Astrocyte (in vitro differentiated cells and primary cell): ENCODE measurements at regions not wholly inside any gene's neighbourhood (a gene's known extent, or its start where the extent isn't known, plus 50 kb on each side); places are given as distances from the start of the nearest gene placed in this dataset.

ENCODE experiments used
- DNase-seq: peaks from one replicate; pipeline ENCODE4 v3.0.0-alpha.2; 2010; ENCODE audit warnings: low read depth
- FAIRE-seq: peaks from 2 replicates; lab custom pipeline; 2011; peaks lifted over from hg19 to GRCh38; lab: Jason Lieb, UNC
- H2AFZ ChIP-seq: 2 replicates; pipeline ENCODE4 v1.6.0; 2012; ENCODE audit warnings: low read depth, low read length, inconsistent platforms
- H3K27ac ChIP-seq: 2 replicates; pipeline ENCODE4 v1.5.1; 2011; ENCODE audit warnings: low read depth, low read length, inconsistent platforms
- H3K27me3 ChIP-seq: 2 replicates; pipeline ENCODE4 v1.6.0; 2011; ENCODE audit warnings: low read length, inconsistent platforms; ENCODE audit not compliant: insufficient read depth
- H3K36me3 ChIP-seq: 2 replicates; pipeline ENCODE4 v1.5.1; 2011; ENCODE audit warnings: low read length, inconsistent platforms; ENCODE audit not compliant: insufficient read depth
- H3K4me1 ChIP-seq: 2 replicates; pipeline ENCODE4 v1.5.1; 2011; ENCODE audit warnings: low read length, inconsistent platforms; ENCODE audit not compliant: insufficient read depth
- H3K4me2 ChIP-seq: 2 replicates; pipeline ENCODE4 v1.6.0; 2012; ENCODE audit warnings: low read length, inconsistent platforms
- H3K4me3 ChIP-seq: 2 replicates; pipeline ENCODE4 v1.5.1; 2011; ENCODE audit warnings: low read depth, mild to moderate bottlenecking, low read length, inconsistent platforms; ENCODE audit not compliant: insufficient read depth
- H3K79me2 ChIP-seq: 2 replicates; pipeline ENCODE4 v1.6.0; 2012; ENCODE audit warnings: mild to moderate bottlenecking, low read length, inconsistent platforms; ENCODE audit not compliant: insufficient read depth
- H3K9ac ChIP-seq: 2 replicates; pipeline ENCODE4 v1.6.0; 2012; ENCODE audit warnings: mild to moderate bottlenecking, low read length, inconsistent platforms
- H3K9me3 ChIP-seq: 2 replicates; pipeline ENCODE4 v1.5.1; 2012; ENCODE audit warnings: low read depth, mild to moderate bottlenecking, low read length, inconsistent platforms; ENCODE audit not compliant: insufficient read depth
- H4K20me1 ChIP-seq: 2 replicates; pipeline ENCODE4 v1.6.0; 2012; ENCODE audit warnings: low read length, inconsistent platforms; ENCODE audit not compliant: insufficient read depth
- H3K27ac Mint-ChIP-seq: one replicate; pipeline ENCODE4 v1.8.0; 2021; ENCODE audit warnings: mild to moderate bottlenecking, mixed read lengths; ENCODE audit not compliant: unreplicated experiment
- H3K27me3 Mint-ChIP-seq: one replicate; pipeline ENCODE4 v1.8.0; 2021; ENCODE audit warnings: low read depth, mixed read lengths; ENCODE audit not compliant: unreplicated experiment
- H3K36me3 Mint-ChIP-seq: one replicate; pipeline ENCODE4 v1.8.0; 2021; ENCODE audit warnings: low read depth, mixed read lengths; ENCODE audit not compliant: unreplicated experiment
- H3K4me1 Mint-ChIP-seq: one replicate; pipeline ENCODE4 v1.8.0; 2021; ENCODE audit warnings: low read depth, mixed read lengths; ENCODE audit not compliant: unreplicated experiment
- H3K4me3 Mint-ChIP-seq: one replicate; pipeline ENCODE4 v1.8.0; 2021; ENCODE audit warnings: mild to moderate bottlenecking, moderate library complexity, mixed read lengths; ENCODE audit not compliant: unreplicated experiment
- H3K9me3 Mint-ChIP-seq: one replicate; pipeline ENCODE4 v1.8.0; 2021; ENCODE audit warnings: mild to moderate bottlenecking, mixed read lengths; ENCODE audit not compliant: unreplicated experiment
- EZH2 ChIP-seq: IDR thresholded peaks from 2 replicates; pipeline ENCODE4 v1.6.1; 2012; ENCODE audit warnings: mild to moderate bottlenecking, low read length, inconsistent platforms; ENCODE audit not compliant: insufficient read depth
- TF ChIP-seq, protein P1 (sequence below): IDR thresholded peaks from 2 replicates; pipeline ENCODE4 v1.5.1; 2011; ENCODE audit warnings: low read depth, mild to moderate bottlenecking, inconsistent platforms, low read length, moderate library complexity; ENCODE audit not compliant: insufficient read depth

DNA sequence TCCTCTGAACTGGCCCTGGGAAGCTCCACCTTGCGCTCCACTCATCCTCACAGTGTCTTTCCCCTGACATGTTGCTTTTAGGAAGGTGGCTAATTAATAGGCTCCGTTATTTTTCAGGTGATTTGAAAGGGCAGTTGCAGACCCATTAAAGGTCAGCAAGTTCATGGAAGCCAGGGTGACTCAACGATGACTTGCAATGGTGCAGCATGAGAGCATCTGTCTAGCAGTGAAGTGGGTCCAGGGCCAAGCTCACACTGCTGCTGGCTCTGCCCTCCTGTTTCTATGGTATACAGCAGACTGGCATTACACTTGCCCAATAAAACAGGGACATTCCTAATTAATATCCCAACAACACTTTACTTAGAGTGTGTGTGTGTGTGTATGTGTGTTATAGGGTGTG lies 68.8 kb upstream of the WDR11 start:
- H3K9ac ChIP-seq: no peak overlapping the region
- H3K27me3 ChIP-seq: no peaks in the 10 kb centered on the region
- no peaks in the 10 kb centered on the region for H3K79me2 ChIP-seq
- FAIRE-seq (no peak), DNase-seq (no peak)
- Mint-ChIP-seq H3K4me1 (no peaks in the 10 kb centered on the region), H3K36me3 (no peaks in the 10 kb centered on the region), H3K4me3 (no peak overlapping the region), H3K27ac (no peak overlapping the region), H3K27me3 (peaks cover 17% of the 10 kb centered on the region), H3K9me3 (peaks cover 3% of the 10 kb centered on the region)
- H3K4me3 ChIP-seq: no peak overlapping the region
- TF ChIP-seq EZH2: no peak
- TF ChIP-seq, protein P1, sequence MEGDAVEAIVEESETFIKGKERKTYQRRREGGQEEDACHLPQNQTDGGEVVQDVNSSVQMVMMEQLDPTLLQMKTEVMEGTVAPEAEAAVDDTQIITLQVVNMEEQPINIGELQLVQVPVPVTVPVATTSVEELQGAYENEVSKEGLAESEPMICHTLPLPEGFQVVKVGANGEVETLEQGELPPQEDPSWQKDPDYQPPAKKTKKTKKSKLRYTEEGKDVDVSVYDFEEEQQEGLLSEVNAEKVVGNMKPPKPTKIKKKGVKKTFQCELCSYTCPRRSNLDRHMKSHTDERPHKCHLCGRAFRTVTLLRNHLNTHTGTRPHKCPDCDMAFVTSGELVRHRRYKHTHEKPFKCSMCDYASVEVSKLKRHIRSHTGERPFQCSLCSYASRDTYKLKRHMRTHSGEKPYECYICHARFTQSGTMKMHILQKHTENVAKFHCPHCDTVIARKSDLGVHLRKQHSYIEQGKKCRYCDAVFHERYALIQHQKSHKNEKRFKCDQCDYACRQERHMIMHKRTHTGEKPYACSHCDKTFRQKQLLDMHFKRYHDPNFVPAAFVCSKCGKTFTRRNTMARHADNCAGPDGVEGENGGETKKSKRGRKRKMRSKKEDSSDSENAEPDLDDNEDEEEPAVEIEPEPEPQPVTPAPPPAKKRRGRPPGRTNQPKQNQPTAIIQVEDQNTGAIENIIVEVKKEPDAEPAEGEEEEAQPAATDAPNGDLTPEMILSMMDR: no peak
- no peak overlapping the region for H2AFZ ChIP-seq
- H3K36me3 ChIP-seq: no peaks in the 10 kb centered on the region
- H4K20me1 ChIP-seq: no peaks in the 10 kb centered on the region
- no peak overlapping the region for H3K4me2 ChIP-seq
- no peaks in the 10 kb centered on the region for H3K4me1 ChIP-seq
- no peaks in the 10 kb centered on the region for H3K9me3 ChIP-seq
- no peak overlapping the region for H3K27ac ChIP-seq

DNA sequence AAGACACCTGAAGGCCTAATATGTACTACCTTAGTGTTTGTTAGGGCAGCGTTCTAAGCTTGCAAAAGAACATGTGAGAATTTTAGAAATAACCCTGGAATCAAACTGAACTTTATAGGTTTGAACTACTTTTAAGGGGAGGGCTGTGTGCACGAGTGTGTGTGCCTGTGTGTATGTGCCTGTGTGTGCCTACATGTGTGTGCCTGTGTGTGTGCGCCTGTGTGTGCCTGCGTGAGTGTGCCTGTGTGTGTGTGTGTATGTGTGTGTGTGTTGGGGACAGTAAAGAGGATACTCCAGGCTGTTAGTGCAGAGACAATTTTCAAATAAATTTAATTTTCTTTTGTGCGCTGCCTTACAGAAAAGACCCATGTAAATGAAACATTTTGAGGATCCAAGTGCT lies 68.1 kb upstream of the WDR11 start:
- H3K27ac Mint-ChIP-seq: no peak overlapping the region
- H3K27me3 ChIP-seq: no peaks in the 10 kb centered on the region
- H3K27me3 Mint-ChIP-seq: peaks cover 12% of the 10 kb centered on the region
- no peaks in the 10 kb centered on the region for H3K4me1 ChIP-seq
- H3K27ac ChIP-seq: no peak overlapping the region
- H3K9ac ChIP-seq: no peak overlapping the region
- H3K9me3 ChIP-seq: no peaks in the 10 kb centered on the region
- H3K9me3 Mint-ChIP-seq: peaks cover 3% of the 10 kb centered on the region
- no peaks in the 10 kb centered on the region for H3K36me3 ChIP-seq
- no peak for TF ChIP-seq EZH2
- TF ChIP-seq, protein P1: no peak
- no peaks in the 10 kb centered on the region for H3K4me1 Mint-ChIP-seq
- no peak overlapping the region for H3K4me3 Mint-ChIP-seq
- DNase-seq (no peak), FAIRE-seq (no peak)
- H3K36me3 Mint-ChIP-seq: no peaks in the 10 kb centered on the region
- H4K20me1 ChIP-seq: no peaks in the 10 kb centered on the region
- no peak overlapping the region for H2AFZ ChIP-seq
- no peak overlapping the region for H3K4me3 ChIP-seq
- H3K79me2 ChIP-seq: no peaks in the 10 kb centered on the region
- H3K4me2 ChIP-seq: no peak overlapping the region

- Histone ChIP-seq H3K9ac (no peak overlapping the region), H3K79me2 (no peaks in the 10 kb centered on the region), H2AFZ (no peak overlapping the region), H3K9me3 (no peaks in the 10 kb centered on the region), H3K27ac (no peak overlapping the region), H3K4me2 (no peak overlapping the region), H3K4me3 (no peak overlapping the region), H3K27me3 (no peaks in the 10 kb centered on the region), H4K20me1 (no peaks in the 10 kb centered on the region), H3K4me1 (no peaks in the 10 kb centered on the region), H3K36me3 (no peaks in the 10 kb centered on the region)
- Mint-ChIP-seq H3K27ac (no peak overlapping the region), H3K9me3 (peaks cover 3% of the 10 kb centered on the region), H3K4me1 (no peaks in the 10 kb centered on the region), H3K36me3 (no peaks in the 10 kb centered on the region), H3K4me3 (no peak overlapping the region), H3K27me3 (peaks cover 12% of the 10 kb centered on the region)
- FAIRE-seq (no peak), DNase-seq (no peak)
- no peak for TF ChIP-seq EZH2
- TF ChIP-seq, protein P1: no peak
Observed at GRCh38 chr10:120783867-120784266, 67.3 kb upstream of the WDR11 start.
